WTC11 (cell line): ENCODE measurements at regions not wholly inside any gene's neighbourhood (a gene's known extent, or its start where the extent isn't known, plus 50 kb on each side); places are given as distances from the start of the nearest gene placed in this dataset.

Source experiments
- ARID4B ChIP-seq: sonication (generic); formaldehyde crosslinking; IDR thresholded peaks from 2 replicates; pipeline ENCODE4 v1.8.0; 2023; ENCODE audit warnings: missing genetic modification reagents, mild to moderate bottlenecking, borderline replicate concordance
- ATF1 ChIP-seq: sonication (generic); formaldehyde crosslinking; IDR thresholded peaks from 2 replicates; pipeline ENCODE4 v1.8.1; 2023; ENCODE audit warnings: mild to moderate bottlenecking, moderate library complexity, missing genetic modification reagents
- ATF2 ChIP-seq: sonication (generic); formaldehyde crosslinking; IDR thresholded peaks from 2 replicates; pipeline ENCODE4 v1.8.1; 2022; ENCODE audit warnings: low read depth, missing genetic modification reagents, borderline replicate concordance
- CREB1 ChIP-seq: sonication (generic); formaldehyde crosslinking; IDR thresholded peaks from 2 replicates; pipeline ENCODE4 v1.8.0; 2023; ENCODE audit warnings: mild to moderate bottlenecking, missing genetic modification reagents
- E2F1 ChIP-seq: sonication (generic); formaldehyde crosslinking; IDR thresholded peaks from 2 replicates; pipeline ENCODE4 v1.8.0; 2022; ENCODE audit warnings: mild to moderate bottlenecking, missing genetic modification reagents
- E2F5 ChIP-seq: sonication (generic); formaldehyde crosslinking; IDR thresholded peaks from 2 replicates; pipeline ENCODE4 v1.8.1; 2022; ENCODE audit warnings: mild to moderate bottlenecking, moderate library complexity, missing genetic modification reagents
- ESRRA ChIP-seq: sonication (generic); formaldehyde crosslinking; IDR thresholded peaks from 2 replicates; pipeline ENCODE4 v1.8.1; 2022; ENCODE audit warnings: mild to moderate bottlenecking, missing genetic modification reagents, borderline replicate concordance
- MLX ChIP-seq: sonication (generic); formaldehyde crosslinking; IDR thresholded peaks from 2 replicates; pipeline ENCODE4 v1.8.1; 2023; ENCODE audit warnings: mild to moderate bottlenecking, missing genetic modification reagents, moderate library complexity
- MYBL2 ChIP-seq: sonication (generic); formaldehyde crosslinking; IDR thresholded peaks from 2 replicates; pipeline ENCODE4 v1.8.1; 2023; ENCODE audit warnings: mild to moderate bottlenecking, moderate library complexity, missing genetic modification reagents
- NFYB ChIP-seq: sonication (generic); formaldehyde crosslinking; conservative IDR thresholded peaks from 2 replicates; pipeline ENCODE4 v1.8.0; 2022; ENCODE audit warnings: low read depth, missing genetic modification reagents
- SMAD3 ChIP-seq: sonication (generic); formaldehyde crosslinking; IDR thresholded peaks from 2 replicates; pipeline ENCODE4 v1.8.0; 2022; ENCODE audit warnings: missing genetic modification reagents, mild to moderate bottlenecking, borderline replicate concordance
- SMAD4 ChIP-seq: sonication (generic); formaldehyde crosslinking; IDR thresholded peaks from 2 replicates; pipeline ENCODE4 v1.8.0; 2022; ENCODE audit warnings: mild to moderate bottlenecking, missing genetic modification reagents
- SOX15 ChIP-seq: fragments of 250-450 bp; sonication (Bioruptor Pico); IDR thresholded peaks from 2 replicates; pipeline ENCODE4 v1.9.0; 2021; ENCODE audit warnings: mild to moderate bottlenecking
- USF1 ChIP-seq: sonication (generic); formaldehyde crosslinking; IDR thresholded peaks from 2 replicates; pipeline ENCODE4 v1.8.0; 2022; ENCODE audit warnings: mild to moderate bottlenecking, missing genetic modification reagents
- ZNF138 ChIP-seq: sonication (generic); formaldehyde crosslinking; conservative IDR thresholded peaks from 2 replicates; pipeline ENCODE4 v1.8.1; 2022; ENCODE audit warnings: mild to moderate bottlenecking, moderate library complexity, missing genetic modification reagents
- ZNF232 ChIP-seq: sonication (generic); formaldehyde crosslinking; IDR thresholded peaks from 2 replicates; pipeline ENCODE4 v1.8.0; 2022; ENCODE audit warnings: mild to moderate bottlenecking, missing genetic modification reagents
- ZNF396 ChIP-seq: fragments of 250-450 bp; sonication (Bioruptor Pico); IDR thresholded peaks from 2 replicates; pipeline ENCODE4 v1.8.0; 2021; ENCODE audit warnings: mild to moderate bottlenecking, moderate library complexity, borderline replicate concordance
- ZNF416 ChIP-seq: fragments of 250-450 bp; sonication (Bioruptor Pico); IDR thresholded peaks from 2 replicates; pipeline ENCODE4 v1.9.0; 2021; ENCODE audit warnings: mild to moderate bottlenecking, inconsistent platforms
- ZNF423 ChIP-seq: fragments of 250-450 bp; sonication (Bioruptor Pico); IDR thresholded peaks from 2 replicates; pipeline ENCODE4 v2.1.2; 2022; ENCODE audit warnings: mild to moderate bottlenecking, moderate library complexity

- TF ChIP-seq E2F1 (CRISPR knock-in tag) (no peak), ZNF138 (CRISPR knock-in tag) (no peak), CREB1 (CRISPR knock-in tag) (no peak), SMAD4 (CRISPR knock-in tag) (no peak), ESRRA (no peak), NFYB (CRISPR knock-in tag) (0 out of 2 replicates have a peak, but pooled peaks have one; percentile 10), MLX (CRISPR knock-in tag) (no peak), E2F5 (peak; percentile 83; the same call in 1 of the 2 replicates), ATF2 (no peak), ZNF423 (CRISPR knock-in tag) (peak; percentile 96), ATF1 (CRISPR knock-in tag) (peak; percentile 35; the same call in 1 of the 2 replicates), SMAD3 (0 out of 2 replicates have a peak, but pooled peaks have one; percentile 78), MYBL2 (peak; percentile 58; the same call in 1 of the 2 replicates), ARID4B (CRISPR knock-in tag) (no peak; the same call in 1 of the 2 replicates), ZNF396 (no peak), USF1 (CRISPR knock-in tag) (no peak), ZNF232 (CRISPR knock-in tag) (0 out of 2 replicates have a peak, but pooled peaks have one; percentile 66), ZNF416 (CRISPR knock-in tag) (no peak), SOX15 (no peak)
Observed at GRCh38 chr3:193812791-193813500, 219.9 kb downstream of the OPA1 start (continued).
